A673 (cell line): ENCODE measurements at regions not wholly inside any gene's neighbourhood (a gene's known extent, or its start where the extent isn't known, plus 50 kb on each side); places are given as distances from the start of the nearest gene placed in this dataset.

Source experiments
- CTCF ChIP-seq: fragments of 300-800, 200-600 bp; sonication (generic); conservative IDR thresholded peaks from 2 replicates; pipeline ENCODE4 v1.5.1; 2017; ENCODE audit warnings: low read depth, mild to moderate bottlenecking, antibody characterized with exemption, low read length, moderate library complexity, mixed read lengths
- EZH2 ChIP-seq: fragments of 200-600 bp; sonication (generic); IDR thresholded peaks from 2 replicates; pipeline ENCODE4 v1.6.1; 2017; ENCODE audit warnings: borderline replicate concordance, low read depth, mild to moderate bottlenecking, mixed read lengths, antibody characterized with exemption, low read length; ENCODE audit not compliant: poor library complexity, severe bottlenecking

GRCh38 chr5:168204165-168204564, 87.3 kb upstream of the WWC1 start:
- TF ChIP-seq CTCF (no peak), EZH2 (no peak)
